Suprapubic skin (tissue), 3 donors: ENCODE measurements at regions not wholly inside any gene's neighbourhood (a gene's known extent, or its start where the extent isn't known, plus 50 kb on each side); places are given as distances from the start of the nearest gene placed in this dataset.

Source experiments
- POLR2AphosphoS5 ChIP-seq, 3 donors: sonication (generic); formaldehyde crosslinking; IDR thresholded peaks; one replicate each; pipeline ENCODE4 v1.6.1; 2017; ENCODE audit warnings: antibody characterized with exemption in 3 of 3
- TF ChIP-seq, protein P1 (sequence below), 2 donors: fragments of 200-600 bp in 1 of 2; fragments of 450-650 bp in 1 of 2; sonication (generic) in 1 of 2; IDR thresholded peaks; one replicate each; pipeline ENCODE4 v1.5.1; 2016 to 2019; ENCODE audit warnings: antibody characterized with exemption in 2 of 2, mild to moderate bottlenecking in 1 of 2, moderate library complexity in 1 of 2

DNA sequence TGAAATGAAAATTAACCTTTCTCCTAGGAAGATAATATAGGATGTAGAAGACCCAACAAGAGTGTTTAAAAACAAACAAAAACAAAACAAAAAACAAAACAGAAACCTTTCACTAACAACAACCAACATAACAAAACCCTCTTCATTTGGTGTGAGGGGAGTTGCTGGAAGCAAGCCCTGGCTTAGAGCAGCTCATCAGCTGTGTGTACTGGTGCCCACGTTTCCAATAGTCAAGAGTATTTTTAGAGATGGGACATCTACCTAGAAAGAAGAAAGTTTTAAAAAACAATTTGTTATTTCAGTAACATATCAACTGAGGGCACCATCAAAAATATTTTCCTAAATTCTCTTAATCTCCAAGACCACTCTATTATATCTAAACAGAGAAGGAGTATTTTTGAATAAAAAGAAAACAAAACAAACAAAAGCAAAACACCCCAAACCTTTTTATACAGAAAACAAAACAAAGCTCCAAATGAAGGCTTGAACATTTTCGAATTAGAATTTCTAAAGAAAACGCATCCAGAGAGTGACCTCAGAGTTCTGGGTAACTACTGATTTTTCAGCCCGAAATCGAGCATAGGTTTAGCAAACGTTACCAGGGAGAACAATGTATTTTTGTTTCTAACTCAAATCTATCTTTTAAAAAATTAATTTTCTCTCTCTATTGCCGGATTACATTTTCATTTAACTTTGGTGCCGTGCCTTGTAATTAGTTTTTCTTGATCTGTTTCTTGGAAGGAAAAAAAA is 134.6 kb downstream of the INSIG2 start:
- TF ChIP-seq POLR2AphosphoS5 (IDR thresholded peaks at IDR 0.05): no peak
- TF ChIP-seq, protein P1, sequence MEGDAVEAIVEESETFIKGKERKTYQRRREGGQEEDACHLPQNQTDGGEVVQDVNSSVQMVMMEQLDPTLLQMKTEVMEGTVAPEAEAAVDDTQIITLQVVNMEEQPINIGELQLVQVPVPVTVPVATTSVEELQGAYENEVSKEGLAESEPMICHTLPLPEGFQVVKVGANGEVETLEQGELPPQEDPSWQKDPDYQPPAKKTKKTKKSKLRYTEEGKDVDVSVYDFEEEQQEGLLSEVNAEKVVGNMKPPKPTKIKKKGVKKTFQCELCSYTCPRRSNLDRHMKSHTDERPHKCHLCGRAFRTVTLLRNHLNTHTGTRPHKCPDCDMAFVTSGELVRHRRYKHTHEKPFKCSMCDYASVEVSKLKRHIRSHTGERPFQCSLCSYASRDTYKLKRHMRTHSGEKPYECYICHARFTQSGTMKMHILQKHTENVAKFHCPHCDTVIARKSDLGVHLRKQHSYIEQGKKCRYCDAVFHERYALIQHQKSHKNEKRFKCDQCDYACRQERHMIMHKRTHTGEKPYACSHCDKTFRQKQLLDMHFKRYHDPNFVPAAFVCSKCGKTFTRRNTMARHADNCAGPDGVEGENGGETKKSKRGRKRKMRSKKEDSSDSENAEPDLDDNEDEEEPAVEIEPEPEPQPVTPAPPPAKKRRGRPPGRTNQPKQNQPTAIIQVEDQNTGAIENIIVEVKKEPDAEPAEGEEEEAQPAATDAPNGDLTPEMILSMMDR (IDR thresholded peaks at IDR 0.05): no peak
